Activated effector memory CD4-positive, alpha-beta T cell treated with anti-CD3 and anti-CD28 coated beads, Interleukin-2, amount 50 U/mL, for 16 hours (primary cell): ENCODE measurements at regions not wholly inside any gene's neighbourhood (a gene's known extent, or its start where the extent isn't known, plus 50 kb on each side); places are given as distances from the start of the nearest gene placed in this dataset.

ENCODE experiments used
- DNase-seq: peaks from one replicate; pipeline ENCODE4 v3.0.0-alpha.2; 2020

- no peak for DNase-seq
Measured at GRCh38 chr11:103530257-103530656, 421.0 kb downstream of the DYNC2H1 start.

DNA sequence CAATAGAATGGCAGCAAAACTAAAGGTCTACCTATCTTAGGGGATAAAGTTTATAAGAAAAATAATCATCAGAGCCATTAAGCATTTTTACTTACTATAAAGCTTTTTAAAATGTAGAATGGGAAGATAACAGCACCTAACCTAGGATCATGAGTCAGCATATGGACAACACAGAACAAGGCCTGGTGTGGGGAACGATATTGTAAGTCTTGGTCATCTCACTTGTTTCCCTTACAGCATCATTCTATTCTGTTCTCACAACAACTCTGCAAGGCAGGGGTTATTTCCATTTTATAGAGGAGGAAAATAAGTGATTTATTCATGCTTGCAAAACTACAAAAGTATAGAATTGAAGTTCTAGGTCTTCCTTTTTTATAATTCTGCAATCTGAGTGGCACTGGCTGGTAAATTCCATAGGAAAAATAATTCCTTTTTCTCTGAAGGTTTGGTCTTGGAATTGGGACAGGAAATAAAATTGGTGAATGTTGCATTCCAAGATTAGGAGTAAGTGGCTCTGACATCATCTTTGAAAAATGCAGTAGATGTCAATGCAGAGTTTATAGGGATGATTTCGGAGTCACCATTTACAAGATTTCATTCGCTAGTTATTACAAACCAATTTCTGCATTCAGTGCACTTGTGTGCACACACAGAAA, 423.0 kb downstream of the DYNC2H1 start:
- no peak for DNase-seq

GRCh38 chr11:103534191-103534590, 425.0 kb downstream of the DYNC2H1 start:
- DNase-seq = no peak

DNA sequence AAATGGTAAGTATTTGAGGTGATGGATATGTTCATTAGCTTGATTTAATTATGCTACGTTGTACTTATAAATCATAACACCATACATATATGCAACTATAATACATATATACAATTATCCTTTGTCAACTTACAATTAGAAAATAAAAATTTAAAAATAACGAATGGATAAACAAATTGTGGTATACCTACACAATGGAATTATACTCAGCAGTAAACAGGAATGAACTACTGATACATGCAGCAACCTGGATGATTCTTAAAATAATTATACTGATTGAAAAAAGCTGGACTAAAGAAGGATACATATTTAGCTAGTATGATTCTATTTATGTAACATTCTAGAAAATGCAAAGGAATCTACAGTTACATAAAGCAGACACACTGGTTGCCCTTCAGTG, 425.7 kb downstream of the DYNC2H1 start:
- no peak for DNase-seq

DNA sequence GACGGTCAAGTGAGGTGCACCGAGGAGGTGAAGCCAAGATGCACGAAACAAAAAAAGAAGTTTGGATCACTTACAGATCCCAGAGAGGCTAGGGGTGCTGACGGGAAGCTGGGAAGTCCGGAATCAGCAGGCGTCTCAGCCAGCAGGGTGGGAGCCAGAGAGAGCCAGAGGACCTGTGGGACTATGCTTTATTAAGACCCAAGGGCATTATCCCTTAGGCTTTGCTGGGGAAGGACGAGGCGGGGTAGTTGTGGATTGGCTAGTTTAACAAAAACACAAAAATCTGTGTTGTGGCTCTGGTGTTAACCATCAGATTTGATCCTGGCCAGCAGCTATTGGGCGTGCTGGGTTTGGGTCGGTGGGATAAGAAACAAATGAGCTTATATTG, 427.1 kb downstream of the DYNC2H1 start:
- no peak for DNase-seq

DNA sequence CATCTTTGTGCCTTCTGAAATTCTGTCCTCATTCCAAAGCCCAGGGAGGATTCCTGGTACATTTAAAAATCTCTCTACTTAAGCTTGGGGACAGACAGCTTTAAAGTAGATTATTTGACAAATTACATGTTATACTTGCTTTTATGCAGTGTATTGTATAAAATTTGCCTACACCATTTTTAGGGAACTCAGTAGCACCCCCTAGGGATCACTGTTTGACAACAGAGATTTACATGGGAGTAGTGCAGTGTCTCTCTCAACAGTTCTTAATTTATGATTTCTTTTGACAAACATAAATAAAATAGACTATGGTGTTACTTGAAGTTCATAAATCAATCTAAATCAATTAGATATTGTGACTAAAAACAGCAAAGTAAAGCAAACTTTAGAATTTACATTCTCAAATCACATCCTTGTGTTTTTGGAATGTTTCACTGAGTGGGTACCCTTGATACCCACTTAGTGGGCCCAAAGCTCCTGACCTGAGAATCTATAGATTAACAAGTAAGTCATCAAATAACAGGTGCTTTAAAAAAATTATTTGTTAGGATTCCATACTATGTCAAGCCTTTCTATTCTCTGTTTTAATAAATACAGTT, 428.8 kb downstream of the DYNC2H1 start:
- DNase-seq = no peak

GRCh38 chr11:103539166-103539565, 429.9 kb downstream of the DYNC2H1 start:
- DNase-seq = no peak

DNA sequence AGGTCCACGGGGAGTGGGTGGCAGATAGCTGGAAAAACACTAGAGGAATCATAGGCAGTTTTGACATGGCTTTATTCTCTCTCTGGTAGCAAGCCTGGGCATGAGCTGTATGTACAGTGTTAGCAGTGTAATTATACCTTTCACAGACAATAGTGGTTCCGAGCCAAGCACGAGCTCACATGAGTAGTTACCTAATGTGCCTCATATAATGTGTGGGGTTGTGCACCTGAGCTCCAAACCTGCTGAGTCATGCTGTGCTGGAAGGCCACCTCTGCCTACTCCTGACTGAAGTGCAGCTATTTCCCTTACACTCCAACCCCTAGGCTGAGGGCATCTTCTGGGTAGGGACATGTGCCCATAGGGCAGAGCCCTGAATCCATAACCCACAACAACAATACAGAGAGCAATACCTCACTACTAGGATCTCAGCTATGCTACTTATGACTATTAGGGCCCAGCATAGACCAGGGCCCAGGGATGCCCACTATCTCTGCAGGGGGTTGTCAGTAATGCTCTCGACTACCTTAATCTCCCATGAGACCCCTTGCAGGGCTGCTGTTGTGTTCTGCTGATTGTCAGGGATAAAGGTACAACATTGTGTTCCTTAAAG, 432.1 kb downstream of the DYNC2H1 start:
- no peak for DNase-seq

GRCh38 chr11:103542851-103543250, 433.6 kb downstream of the DYNC2H1 start:
- DNase-seq = no peak

DNA sequence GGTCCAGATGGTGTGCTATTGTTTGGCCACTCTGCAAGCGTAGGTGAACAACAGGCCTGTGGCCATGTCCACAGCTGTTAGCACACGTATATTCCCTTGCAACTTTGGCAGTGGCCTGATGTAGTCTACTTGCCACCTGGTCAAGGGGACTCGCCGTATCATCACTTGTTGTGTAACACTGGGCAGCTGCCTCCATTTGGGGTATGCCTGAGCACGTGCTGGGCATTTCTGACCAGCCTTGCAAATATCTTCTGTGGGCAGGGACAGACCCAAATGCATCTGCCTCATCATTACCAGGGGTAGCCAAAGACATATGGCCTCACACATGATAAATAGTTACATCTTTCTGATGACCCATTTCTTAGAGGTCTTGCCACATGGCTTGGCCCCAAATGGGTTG, 434.2 kb downstream of the DYNC2H1 start:
- no peak for DNase-seq

GRCh38 chr11:103544874-103545273, 435.6 kb downstream of the DYNC2H1 start:
- DNase-seq = no peak

GRCh38 chr11:103545551-103545950, 436.3 kb downstream of the DYNC2H1 start:
- no peak for DNase-seq

- DNase-seq = no peak
Measured at GRCh38 chr11:103546236-103546635, 437.0 kb downstream of the DYNC2H1 start.

GRCh38 chr11:103547024-103547423, 437.8 kb downstream of the DYNC2H1 start:
- no peak for DNase-seq

- no peak for DNase-seq
Measured at GRCh38 chr11:103547691-103548090, 438.5 kb downstream of the DYNC2H1 start.

DNA sequence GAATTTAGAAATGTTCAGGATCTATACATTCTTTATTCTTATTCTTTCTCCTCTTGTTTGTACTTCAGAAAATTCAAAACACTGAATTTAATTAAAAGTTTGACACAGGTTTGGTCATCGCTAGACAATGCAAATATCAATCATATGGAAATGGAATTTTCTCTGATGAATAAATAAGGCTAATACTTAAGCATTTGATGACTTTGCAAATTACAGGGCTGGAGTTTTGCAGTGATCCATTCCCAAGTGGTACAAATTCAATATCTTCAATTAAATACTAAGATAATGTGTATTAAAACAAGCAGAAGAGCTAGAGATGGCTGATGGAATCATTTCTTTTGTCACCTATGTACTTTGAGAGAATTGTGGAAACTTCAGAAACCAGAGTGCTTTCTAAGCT, 439.6 kb downstream of the DYNC2H1 start:
- no peak for DNase-seq

GRCh38 chr11:103550811-103551210, 441.6 kb downstream of the DYNC2H1 start:
- DNase-seq = no peak

GRCh38 chr11:103552086-103552485, 442.9 kb downstream of the DYNC2H1 start:
- no peak for DNase-seq

DNA sequence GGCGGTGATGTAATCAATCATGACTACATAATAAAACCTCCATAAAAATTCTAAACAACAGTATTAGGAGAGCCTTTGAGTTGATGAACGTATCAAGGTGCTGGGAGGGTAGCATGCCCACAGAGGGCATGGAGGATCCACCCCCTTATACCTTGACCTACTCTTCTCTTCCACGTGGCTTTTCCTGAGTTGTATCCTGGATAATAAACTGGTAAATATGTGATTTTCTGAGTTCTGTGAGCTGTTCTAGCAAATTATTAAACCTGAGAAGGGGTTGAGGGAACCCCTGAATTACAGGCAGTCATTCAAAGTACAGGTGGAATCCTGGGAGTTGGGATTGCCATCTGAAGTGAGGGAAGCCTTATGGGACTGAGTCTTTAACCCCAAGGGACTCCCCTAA, 446.9 kb downstream of the DYNC2H1 start:
- DNase-seq = no peak

GRCh38 chr11:103566116-103566515, 456.9 kb downstream of the DYNC2H1 start:
- no peak for DNase-seq

- no peak for DNase-seq
Measured at GRCh38 chr11:103581760-103582159, 454.7 kb upstream of the DDI1 start.

GRCh38 chr11:103582351-103582909, 454.0 kb upstream of the DDI1 start:
- no peak for DNase-seq

- DNase-seq = no peak
Measured at GRCh38 chr11:103584021-103584420, 452.4 kb upstream of the DDI1 start.

- no peak for DNase-seq
Measured at GRCh38 chr11:103584720-103585119, 451.7 kb upstream of the DDI1 start.
